Fibroblast of lung (primary cell): ENCODE measurements at regions not wholly inside any gene's neighbourhood (a gene's known extent, or its start where the extent isn't known, plus 50 kb on each side); places are given as distances from the start of the nearest gene placed in this dataset.

ENCODE experiments used
- EZH2 ChIP-seq: IDR thresholded peaks from 2 replicates; pipeline ENCODE4 v1.5.1; 2012; ENCODE audit warnings: low read length, control low read depth, mild to moderate bottlenecking; ENCODE audit errors: missing control alignments
- TF ChIP-seq, protein P1 (sequence below), 2 donors: IDR thresholded peaks in 1 of 2; conservative IDR thresholded peaks in 1 of 2; 1 replicate in 1 of 2; 2 replicates in 1 of 2; pipeline ENCODE4 v1.5.1; 2011 to 2012; ENCODE audit warnings: low read length in 2 of 2, control low read depth in 1 of 2, inconsistent platforms in 1 of 2, low read depth in 1 of 2, mild to moderate bottlenecking in 1 of 2

DNA sequence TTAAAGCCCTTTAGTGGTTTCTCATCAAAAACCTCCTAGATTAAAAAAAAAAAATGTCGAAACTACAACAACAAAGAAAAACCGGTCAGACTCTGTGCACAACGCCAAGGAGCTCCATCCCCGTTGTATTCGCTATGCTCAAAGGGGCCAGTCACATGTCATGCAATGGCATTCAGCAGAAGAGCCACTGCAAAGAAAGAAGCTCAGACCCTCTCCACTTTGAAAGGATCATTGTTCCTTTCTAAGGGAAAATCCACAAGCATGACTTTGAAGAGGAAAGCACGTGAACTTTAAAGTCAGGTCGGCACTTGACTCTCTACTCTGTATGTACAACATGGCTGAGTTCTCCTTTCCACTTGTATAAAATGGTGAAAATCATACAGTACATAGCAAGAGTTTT is 655.6 kb downstream of the ETS1 start:
- TF ChIP-seq, protein P1, sequence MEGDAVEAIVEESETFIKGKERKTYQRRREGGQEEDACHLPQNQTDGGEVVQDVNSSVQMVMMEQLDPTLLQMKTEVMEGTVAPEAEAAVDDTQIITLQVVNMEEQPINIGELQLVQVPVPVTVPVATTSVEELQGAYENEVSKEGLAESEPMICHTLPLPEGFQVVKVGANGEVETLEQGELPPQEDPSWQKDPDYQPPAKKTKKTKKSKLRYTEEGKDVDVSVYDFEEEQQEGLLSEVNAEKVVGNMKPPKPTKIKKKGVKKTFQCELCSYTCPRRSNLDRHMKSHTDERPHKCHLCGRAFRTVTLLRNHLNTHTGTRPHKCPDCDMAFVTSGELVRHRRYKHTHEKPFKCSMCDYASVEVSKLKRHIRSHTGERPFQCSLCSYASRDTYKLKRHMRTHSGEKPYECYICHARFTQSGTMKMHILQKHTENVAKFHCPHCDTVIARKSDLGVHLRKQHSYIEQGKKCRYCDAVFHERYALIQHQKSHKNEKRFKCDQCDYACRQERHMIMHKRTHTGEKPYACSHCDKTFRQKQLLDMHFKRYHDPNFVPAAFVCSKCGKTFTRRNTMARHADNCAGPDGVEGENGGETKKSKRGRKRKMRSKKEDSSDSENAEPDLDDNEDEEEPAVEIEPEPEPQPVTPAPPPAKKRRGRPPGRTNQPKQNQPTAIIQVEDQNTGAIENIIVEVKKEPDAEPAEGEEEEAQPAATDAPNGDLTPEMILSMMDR (conservative IDR thresholded peaks at IDR 0.05 in 1 of 2, IDR thresholded peaks at IDR 0.05 in 1 of 2; ENCODE audit: low read depth in 1 of 2, low read length in 2 of 2) = no peak
- no peak for TF ChIP-seq EZH2
